WTC11 (cell line): ENCODE measurements at regions not wholly inside any gene's neighbourhood (a gene's known extent, or its start where the extent isn't known, plus 50 kb on each side); places are given as distances from the start of the nearest gene placed in this dataset.
A peak's percentile ranks its signal among the peaks of the same experiment; 100 is the strongest.

Source experiments
- ATAC-seq: fragments of 200-7000 bp; cut with Tn5 transposase; 2 replicates; pipeline ENCODE4 v1.10.0; 2021; ENCODE audit warnings: mild to moderate bottlenecking, moderate library complexity
- CTCF ChIA-PET: fragments of 300-600 bp; sonication (Branson Sonifier 250); formaldehyde crosslinking; loops from one replicate; lab custom pipeline; 2021; ENCODE audit warnings: antibody characterized with exemption; lab: Charles Lee
- POLR2A ChIA-PET: fragments of 350-600 bp; sonication (Branson Sonifier 250); formaldehyde crosslinking; loops from one replicate; lab custom pipeline; 2021; ENCODE audit warnings: antibody characterized with exemption; lab: Charles Lee
- DNase-seq: peaks from one replicate; pipeline ENCODE4 v3.0.0; 2021; ENCODE audit warnings: low spot score
- H3K27ac Mint-ChIP-seq: 2 replicates; pipeline ENCODE4 v1.8.0; 2021; ENCODE audit warnings: mixed read lengths
- H3K27me3 Mint-ChIP-seq: 2 replicates; pipeline ENCODE4 v1.8.0; 2021; ENCODE audit warnings: low read depth, mild to moderate bottlenecking, moderate library complexity, mixed read lengths
- H3K36me3 Mint-ChIP-seq: 2 replicates; pipeline ENCODE4 v1.8.0; 2021; ENCODE audit warnings: mixed read lengths
- H3K4me1 Mint-ChIP-seq: 2 replicates; pipeline ENCODE4 v1.8.0; 2022; ENCODE audit warnings: mixed read lengths
- H3K4me3 Mint-ChIP-seq: 2 replicates; pipeline ENCODE4 v1.8.0; 2021; ENCODE audit warnings: mild to moderate bottlenecking, moderate library complexity, mixed read lengths
- H3K9me3 Mint-ChIP-seq: 2 replicates; pipeline ENCODE4 v1.8.0; 2021; ENCODE audit warnings: mixed read lengths
- AFF4 ChIP-seq: sonication (generic); formaldehyde crosslinking; IDR thresholded peaks from 2 replicates; pipeline ENCODE4 v1.8.1; 2023; ENCODE audit warnings: mild to moderate bottlenecking, missing genetic modification reagents, borderline replicate concordance
- ARID4B ChIP-seq: sonication (generic); formaldehyde crosslinking; IDR thresholded peaks from 2 replicates; pipeline ENCODE4 v1.8.0; 2023; ENCODE audit warnings: missing genetic modification reagents, mild to moderate bottlenecking, borderline replicate concordance
- CTCF ChIP-seq: fragments of 200-600 bp; IDR thresholded peaks from 2 replicates; pipeline ENCODE4 v1.8.0; 2022; ENCODE audit warnings: antibody characterized with exemption
- ERG ChIP-seq: fragments of 250-450 bp; sonication (Bioruptor Pico); IDR thresholded peaks from 2 replicates; pipeline ENCODE4 v1.8.0; 2021; ENCODE audit warnings: mild to moderate bottlenecking
- FOXP1 ChIP-seq: sonication (generic); formaldehyde crosslinking; IDR thresholded peaks from 2 replicates; pipeline ENCODE4 v1.8.0; 2022; ENCODE audit warnings: missing genetic modification reagents, mild to moderate bottlenecking, moderate library complexity, borderline replicate concordance
- GABPB1 ChIP-seq: sonication (generic); formaldehyde crosslinking; IDR thresholded peaks from 2 replicates; pipeline ENCODE4 v1.8.1; 2023; ENCODE audit warnings: mild to moderate bottlenecking, missing genetic modification reagents
- JAZF1 ChIP-seq: fragments of 250-450 bp; sonication (Bioruptor Pico); IDR thresholded peaks from 2 replicates; pipeline ENCODE4 v1.9.0; 2021; ENCODE audit warnings: moderate library complexity, mild to moderate bottlenecking, inconsistent platforms
- JUN ChIP-seq: sonication (generic); formaldehyde crosslinking; IDR thresholded peaks from 2 replicates; pipeline ENCODE4 v1.8.0; 2023; ENCODE audit warnings: mild to moderate bottlenecking, missing genetic modification reagents
- NFYB ChIP-seq: sonication (generic); formaldehyde crosslinking; conservative IDR thresholded peaks from 2 replicates; pipeline ENCODE4 v1.8.0; 2022; ENCODE audit warnings: low read depth, missing genetic modification reagents
- NR3C1 ChIP-seq: sonication (generic); formaldehyde crosslinking; conservative IDR thresholded peaks from 2 replicates; pipeline ENCODE4 v1.8.1; 2023; ENCODE audit warnings: low read depth, mild to moderate bottlenecking, missing genetic modification reagents
- PRDM15 ChIP-seq: sonication (generic); formaldehyde crosslinking; IDR thresholded peaks from 2 replicates; pipeline ENCODE4 v1.8.0; 2022; ENCODE audit warnings: missing genetic modification reagents
- SOX15 ChIP-seq: fragments of 250-450 bp; sonication (Bioruptor Pico); IDR thresholded peaks from 2 replicates; pipeline ENCODE4 v1.9.0; 2021; ENCODE audit warnings: mild to moderate bottlenecking
- ZBTB21 ChIP-seq: sonication (generic); formaldehyde crosslinking; IDR thresholded peaks from 2 replicates; pipeline ENCODE4 v1.8.1; 2023; ENCODE audit warnings: mild to moderate bottlenecking, missing genetic modification reagents, borderline replicate concordance
- ZMAT4 ChIP-seq: fragments of 250-450 bp; sonication (Bioruptor Pico); IDR thresholded peaks from 2 replicates; pipeline ENCODE4 v1.9.0; 2021; ENCODE audit warnings: mild to moderate bottlenecking

GRCh38 chr1:234997201-234997895 lies 131.3 kb downstream of the TOMM20 start:
- DNase-seq (no peak), ATAC-seq (no peak)
- Mint-ChIP-seq H3K9me3 (no peaks in the 10 kb centered on the region), H3K4me3 (no peak overlapping the region), H3K36me3 (no peaks in the 10 kb centered on the region), H3K27ac (no peak overlapping the region), H3K27me3 (no peaks in the 10 kb centered on the region), H3K4me1 (peaks cover 17% of the 10 kb centered on the region)
- 0 out of 2 replicates have a peak, but pooled peaks have one; percentile 39 for TF ChIP-seq GABPB1 (CRISPR knock-in tag)
- no peak for TF ChIP-seq ZBTB21
- ChIA-PET POLR2A (no interaction called here), CTCF (no interaction called here)

GRCh38 chr1:234996245-234996757 lies 132.3 kb downstream of the TOMM20 start:
- ChIA-PET POLR2A (no interaction called here), CTCF (no interaction called here)
- DNase-seq, result no peak
- no peak overlapping the region for H3K27ac Mint-ChIP-seq
- TF ChIP-seq ARID4B (CRISPR knock-in tag) (no peak), JAZF1 (CRISPR knock-in tag) (no peak), CTCF (no peak), AFF4 (no peak), SOX15 (CRISPR knock-in tag) (no peak)
- H3K36me3 Mint-ChIP-seq, result no peaks in the 10 kb centered on the region
- H3K4me3 Mint-ChIP-seq, result no peak overlapping the region
- H3K9me3 Mint-ChIP-seq, result no peaks in the 10 kb centered on the region
- H3K27me3 Mint-ChIP-seq, result no peaks in the 10 kb centered on the region
- peaks cover 17% of the 10 kb centered on the region for H3K4me1 Mint-ChIP-seq
- no peak for ATAC-seq

GRCh38 chr1:234994436-234995295 lies 134.0 kb downstream of the TOMM20 start:
- DNase-seq (no peak), ATAC-seq (no peak)
- H3K27ac Mint-ChIP-seq, result no peak overlapping the region
- ChIA-PET POLR2A (no interaction called here), CTCF (no interaction called here)
- H3K27me3 Mint-ChIP-seq, result no peaks in the 10 kb centered on the region
- no peaks in the 10 kb centered on the region for H3K9me3 Mint-ChIP-seq
- no peak overlapping the region for H3K4me3 Mint-ChIP-seq
- peaks cover 13% of the 10 kb centered on the region for H3K4me1 Mint-ChIP-seq
- H3K36me3 Mint-ChIP-seq, result no peaks in the 10 kb centered on the region
- TF ChIP-seq ZMAT4 (CRISPR knock-in tag), result no peak
- no peak for TF ChIP-seq PRDM15 (CRISPR knock-in tag)
- no peak for TF ChIP-seq JUN (CRISPR knock-in tag)
- TF ChIP-seq FOXP1 (CRISPR knock-in tag), result no peak
- no peak for TF ChIP-seq NFYB (CRISPR knock-in tag)
- TF ChIP-seq NR3C1 (CRISPR knock-in tag), result no peak
- TF ChIP-seq ERG (CRISPR knock-in tag), result no peak
